ENCODE measurements at regions not wholly inside any gene's neighbourhood (a gene's known extent, or its start where the extent isn't known, plus 50 kb on each side); places are given as distances from the start of the nearest gene placed in this dataset.
"Not testable (repeated sequence)": the region's sequence is repeated elsewhere in the genome, so short reads cannot be mapped to it uniquely, and the experiment has no call there.

- 70 to 84% methylated on average over 2 to 3 of the region's 3 CpGs for WGBS, 2 donors (ENCODE audit: low coverage in 1 of 2)
- ATAC-seq = no peak
- no peaks in the 10 kb centered on the region for H3K36me3 ChIP-seq
- peaks cover 0 to 9% (median 0%) of the 10 kb centered on the region in 3 donors for H3K9me3 ChIP-seq
- TF ChIP-seq CTCF (IDR thresholded peaks at IDR 0.05) (no peak), POLR2A (IDR thresholded peaks at IDR 0.05) (no peak), POLR2AphosphoS5 (IDR thresholded peaks at IDR 0.05) (no peak), EP300 (IDR thresholded peaks at IDR 0.05) (no peak)
- no peaks in the 10 kb centered on the region for H3K4me1 ChIP-seq
- H3K4me3 ChIP-seq = no peak overlapping the region
- H3K27ac ChIP-seq = no peak overlapping the region
- no peaks in the 10 kb centered on the region for H3K27me3 ChIP-seq
These were observed 64.9 kb downstream of the FAM170A start for GRCh38 chr5:119694284-119694683.

- Histone ChIP-seq H3K27ac (no peak overlapping the region), H3K36me3 (no peaks in the 10 kb centered on the region), H3K27me3 (no peaks in the 10 kb centered on the region), H3K4me3 (no peak overlapping the region), H3K4me1 (no peaks in the 10 kb centered on the region), H3K9me3 (peaks cover 0 to 9% (median 0%) of the 10 kb centered on the region in 3 donors)
- no peak for ATAC-seq
- 96% methylated on average over 4 of the region's 9 CpGs; no CpG with 5 or more reads in 1 of the 2 donors for WGBS, 2 donors (ENCODE audit: low coverage in 1 of 2)
- TF ChIP-seq CTCF (IDR thresholded peaks at IDR 0.05) (no peak), EP300 (IDR thresholded peaks at IDR 0.05) (no peak), POLR2A (IDR thresholded peaks at IDR 0.05) (no peak), POLR2AphosphoS5 (IDR thresholded peaks at IDR 0.05) (no peak)
These were observed 76.7 kb downstream of the FAM170A start for GRCh38 chr5:119706049-119706448.

GRCh38 chr5:119708076-119708790, 78.9 kb downstream of the FAM170A start:
- no peaks in the 10 kb centered on the region for H3K36me3 ChIP-seq
- ATAC-seq = no peak
- H3K27me3 ChIP-seq = no peaks in the 10 kb centered on the region
- no peaks in the 10 kb centered on the region for H3K4me1 ChIP-seq
- 60% methylated on average over 1 of the region's 2 CpGs; no CpG with 5 or more reads in 1 of the 2 donors for WGBS, 2 donors (ENCODE audit: low coverage in 1 of 2)
- H3K4me3 ChIP-seq = no peak overlapping the region
- TF ChIP-seq POLR2AphosphoS5 (IDR thresholded peaks at IDR 0.05) = no peak
- no peak for TF ChIP-seq EP300 (IDR thresholded peaks at IDR 0.05)
- TF ChIP-seq POLR2A (IDR thresholded peaks at IDR 0.05) = no peak
- TF ChIP-seq CTCF (IDR thresholded peaks at IDR 0.05) = no peak
- no peak overlapping the region for H3K27ac ChIP-seq
- H3K9me3 ChIP-seq = peaks cover 0 to 9% (median 0%) of the 10 kb centered on the region in 3 donors

- TF ChIP-seq POLR2AphosphoS5 (IDR thresholded peaks at IDR 0.05) (no peak), EP300 (IDR thresholded peaks at IDR 0.05) (no peak), POLR2A (IDR thresholded peaks at IDR 0.05) (no peak), CTCF (IDR thresholded peaks at IDR 0.05) (no peak)
- WGBS, 2 donors (ENCODE audit: low coverage in 1 of 2) = 71 to 91% methylated on average over 1 to 2 of the region's 2 CpGs
- no peak overlapping the region for H3K4me3 ChIP-seq
- no peaks in the 10 kb centered on the region for H3K27me3 ChIP-seq
- no peaks in the 10 kb centered on the region for H3K36me3 ChIP-seq
- peaks cover 0 to 16% (median 0%) of the 10 kb centered on the region in 3 donors for H3K9me3 ChIP-seq
- no peak for ATAC-seq
- H3K27ac ChIP-seq = no peak overlapping the region
- H3K4me1 ChIP-seq = no peaks in the 10 kb centered on the region
These were observed 92.4 kb downstream of the FAM170A start for GRCh38 chr5:119721775-119722174.

- not testable (repeated sequence) for H3K4me1 ChIP-seq, H3K36me3 ChIP-seq, H3K4me3 ChIP-seq, H3K27ac ChIP-seq, H3K27me3 ChIP-seq, ATAC-seq
- H3K9me3 ChIP-seq = peaks cover 0 to 26% (median 0%) of the 10 kb centered on the region in 3 donors
- WGBS, 2 donors (ENCODE audit: low coverage in 1 of 2) = 43 to 63% methylated on average over 1 to 2 of the region's 2 CpGs
These were observed 95.9 kb downstream of the FAM170A start for GRCh38 chr5:119725291-119725690.
